ENCODE measurements at regions not wholly inside any gene's neighbourhood (a gene's known extent, or its start where the extent isn't known, plus 50 kb on each side); places are given as distances from the start of the nearest gene placed in this dataset.

GRCh38 chr13:64758521-64759244, 2471.5 kb downstream of the PCDH9 start:
- no peak overlapping the region for H3K27ac ChIP-seq
- no peak for TF ChIP-seq ZFX (IDR thresholded peaks at IDR 0.05; ENCODE audit: borderline replicate concordance)
- TF ChIP-seq CTCF (IDR thresholded peaks at IDR 0.05) = no peak

GRCh38 chr13:64756621-64757020, 2473.5 kb downstream of the PCDH9 start:
- no peak overlapping the region for H3K27ac ChIP-seq
- TF ChIP-seq CTCF (IDR thresholded peaks at IDR 0.05) (no peak), ZFX (IDR thresholded peaks at IDR 0.05; ENCODE audit: borderline replicate concordance) (no peak)

- H3K27ac ChIP-seq = no peak overlapping the region
- TF ChIP-seq ZFX (IDR thresholded peaks at IDR 0.05; ENCODE audit: borderline replicate concordance) = no peak
- no peak for TF ChIP-seq CTCF (IDR thresholded peaks at IDR 0.05)
Measured at GRCh38 chr13:64755961-64756360, 2474.2 kb downstream of the PCDH9 start.

- no peak overlapping the region for H3K27ac ChIP-seq
- TF ChIP-seq CTCF (IDR thresholded peaks at IDR 0.05) (no peak), ZFX (IDR thresholded peaks at IDR 0.05; ENCODE audit: borderline replicate concordance) (no peak)
Measured at GRCh38 chr13:64753233-64754000, 2476.7 kb downstream of the PCDH9 start.

- H3K27ac ChIP-seq = no peak overlapping the region
- no peak for TF ChIP-seq ZFX (IDR thresholded peaks at IDR 0.05; ENCODE audit: borderline replicate concordance)
Measured at GRCh38 chr13:64749301-64749700, 2480.8 kb downstream of the PCDH9 start.

- TF ChIP-seq ZFX (IDR thresholded peaks at IDR 0.05; ENCODE audit: borderline replicate concordance) (no peak), CTCF (IDR thresholded peaks at IDR 0.05) (no peak)
- no peak overlapping the region for H3K27ac ChIP-seq
Measured at GRCh38 chr13:64746845-64747244, 2483.3 kb downstream of the PCDH9 start.

- no peak for TF ChIP-seq CTCF (IDR thresholded peaks at IDR 0.05)
- TF ChIP-seq ZFX (IDR thresholded peaks at IDR 0.05; ENCODE audit: borderline replicate concordance) = no peak
- no peak overlapping the region for H3K27ac ChIP-seq
Measured at GRCh38 chr13:64740493-64740892, 2489.6 kb downstream of the PCDH9 start.

All from 22Rv1 (cell line).